MCF 10A (cell line): ENCODE measurements at regions not wholly inside any gene's neighbourhood (a gene's known extent, or its start where the extent isn't known, plus 50 kb on each side); places are given as distances from the start of the nearest gene placed in this dataset.

ENCODE experiments used
- BruUV-seq: library from RNA; stranded (reverse); fragments of 400-500 nt; replicated peaks from 2 replicates; lab custom pipeline; 2021; lab: Mats Ljungman, UMichigan
- CTCF ChIA-PET: fragments of 300-600 bp; sonication (Branson Sonifier 250); formaldehyde crosslinking; extraction: SDS; loops from one replicate; lab custom pipeline; 2021; ENCODE audit warnings: antibody characterized with exemption, inconsistent platforms; lab: Yijun Ruan, JAX
- POLR2A ChIA-PET: fragments of 300-600, 350-650 bp; sonication (Branson Sonifier 250); formaldehyde crosslinking; extraction: SDS; loops from one replicate; lab custom pipeline; 2020; ENCODE audit warnings: antibody characterized with exemption, inconsistent platforms; lab: Yijun Ruan, JAX
- DNase-seq: peaks from one replicate; pipeline ENCODE4 v3.0.0-alpha.2; 2018; ENCODE audit not compliant: unreplicated experiment
- H3K27ac Mint-ChIP-seq: one replicate; pipeline ENCODE4 v1.8.0; 2022; ENCODE audit warnings: mild to moderate bottlenecking, low read depth, mixed read lengths; ENCODE audit not compliant: unreplicated experiment
- H3K27me3 Mint-ChIP-seq: one replicate; pipeline ENCODE4 v1.8.0; 2022; ENCODE audit warnings: mixed read lengths; ENCODE audit not compliant: insufficient read depth, unreplicated experiment
- H3K36me3 Mint-ChIP-seq: one replicate; pipeline ENCODE4 v1.8.0; 2022; ENCODE audit warnings: mild to moderate bottlenecking, moderate library complexity, mixed read lengths; ENCODE audit not compliant: insufficient read depth, unreplicated experiment
- H3K4me1 Mint-ChIP-seq: one replicate; pipeline ENCODE4 v1.8.0; 2022; ENCODE audit warnings: mixed read lengths; ENCODE audit not compliant: insufficient read depth, unreplicated experiment
- H3K4me3 Mint-ChIP-seq: one replicate; pipeline ENCODE4 v1.8.0; 2022; ENCODE audit warnings: mild to moderate bottlenecking, moderate library complexity, mixed read lengths; ENCODE audit not compliant: unreplicated experiment
- H3K9me3 Mint-ChIP-seq: one replicate; pipeline ENCODE4 v1.8.0; 2022; ENCODE audit warnings: mixed read lengths; ENCODE audit not compliant: unreplicated experiment
- intact Hi-C: fragments of 100-400 bp; cut with micrococcal nuclease; formaldehyde crosslinking; loops from 2 replicates; pipeline ENCODE4 v1.14.1; 2022
- TF ChIP-seq, protein P1 (sequence below): fragments of 200-600 bp; IDR thresholded peaks from one replicate; pipeline ENCODE4 v1.8.0; 2022; ENCODE audit warnings: antibody characterized with exemption, mild to moderate bottlenecking; ENCODE audit not compliant: unreplicated experiment

DNA sequence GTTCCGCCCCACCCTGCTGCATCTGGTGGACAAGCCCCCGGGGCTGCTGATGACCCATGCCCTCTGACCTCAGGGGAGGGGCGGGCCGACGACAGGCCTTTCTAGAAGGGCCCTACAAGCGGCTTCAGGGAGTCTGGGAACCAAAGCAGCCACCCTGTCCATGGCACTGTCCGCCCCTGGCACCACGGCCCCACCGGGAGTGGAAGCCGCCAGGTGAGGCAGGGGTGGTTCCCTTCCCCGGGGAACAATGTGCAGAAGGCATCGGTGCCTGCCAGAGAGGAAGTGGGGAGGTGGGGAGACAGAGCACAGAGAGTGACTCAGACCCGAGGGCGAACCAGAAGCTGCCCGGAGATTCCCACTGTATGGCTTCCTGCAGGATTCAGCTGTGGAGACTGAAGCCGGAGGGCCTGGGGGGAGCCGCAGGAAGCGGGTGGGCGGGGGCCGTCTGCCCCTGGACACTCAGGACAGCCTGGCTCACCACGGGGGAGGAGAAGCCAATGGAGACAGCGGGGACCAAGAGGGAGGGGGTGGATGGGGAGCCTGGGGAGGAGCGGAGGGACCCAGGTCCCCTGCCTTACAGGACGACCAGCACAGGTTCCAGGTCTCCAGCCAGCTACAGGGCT, 134.0 kb downstream of the TPRA1 start:
- Mint-ChIP-seq H3K27me3 (no peaks in the 10 kb centered on the region), H3K4me3 (peak overlapping the region; percentile 62), H3K9me3 (no peaks in the 10 kb centered on the region), H3K27ac (peak overlapping the region; percentile 47), H3K4me1 (peaks cover 28% of the 10 kb centered on the region), H3K36me3 (no peaks in the 10 kb centered on the region)
- DNase-seq, result peak; percentile 89
- CTCF ChIA-PET, result interaction anchor here (0.6 to 7.0 kb wide), 32 partner anchors 8 to 1035 kb away, joined by 3 to 76 read pairs (median 4); partner anchors contain the start of gene PLXNA1
- POLR2A ChIA-PET, result interaction anchor here (0.6 to 2.7 kb wide), 14 partner anchors 153 to 981 kb away, joined by 3 to 16 read pairs (median 3); partner anchors contain the start of gene ZXDC
- intact Hi-C loops, result loop anchor here (1.0 to 2.0 kb wide), 2 partner anchors 88 to 474 kb away; partner anchors contain the start of gene PLXNA1
- no TSS peak for BruUV-seq
- TF ChIP-seq, protein P1, sequence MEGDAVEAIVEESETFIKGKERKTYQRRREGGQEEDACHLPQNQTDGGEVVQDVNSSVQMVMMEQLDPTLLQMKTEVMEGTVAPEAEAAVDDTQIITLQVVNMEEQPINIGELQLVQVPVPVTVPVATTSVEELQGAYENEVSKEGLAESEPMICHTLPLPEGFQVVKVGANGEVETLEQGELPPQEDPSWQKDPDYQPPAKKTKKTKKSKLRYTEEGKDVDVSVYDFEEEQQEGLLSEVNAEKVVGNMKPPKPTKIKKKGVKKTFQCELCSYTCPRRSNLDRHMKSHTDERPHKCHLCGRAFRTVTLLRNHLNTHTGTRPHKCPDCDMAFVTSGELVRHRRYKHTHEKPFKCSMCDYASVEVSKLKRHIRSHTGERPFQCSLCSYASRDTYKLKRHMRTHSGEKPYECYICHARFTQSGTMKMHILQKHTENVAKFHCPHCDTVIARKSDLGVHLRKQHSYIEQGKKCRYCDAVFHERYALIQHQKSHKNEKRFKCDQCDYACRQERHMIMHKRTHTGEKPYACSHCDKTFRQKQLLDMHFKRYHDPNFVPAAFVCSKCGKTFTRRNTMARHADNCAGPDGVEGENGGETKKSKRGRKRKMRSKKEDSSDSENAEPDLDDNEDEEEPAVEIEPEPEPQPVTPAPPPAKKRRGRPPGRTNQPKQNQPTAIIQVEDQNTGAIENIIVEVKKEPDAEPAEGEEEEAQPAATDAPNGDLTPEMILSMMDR, result no peak

DNA sequence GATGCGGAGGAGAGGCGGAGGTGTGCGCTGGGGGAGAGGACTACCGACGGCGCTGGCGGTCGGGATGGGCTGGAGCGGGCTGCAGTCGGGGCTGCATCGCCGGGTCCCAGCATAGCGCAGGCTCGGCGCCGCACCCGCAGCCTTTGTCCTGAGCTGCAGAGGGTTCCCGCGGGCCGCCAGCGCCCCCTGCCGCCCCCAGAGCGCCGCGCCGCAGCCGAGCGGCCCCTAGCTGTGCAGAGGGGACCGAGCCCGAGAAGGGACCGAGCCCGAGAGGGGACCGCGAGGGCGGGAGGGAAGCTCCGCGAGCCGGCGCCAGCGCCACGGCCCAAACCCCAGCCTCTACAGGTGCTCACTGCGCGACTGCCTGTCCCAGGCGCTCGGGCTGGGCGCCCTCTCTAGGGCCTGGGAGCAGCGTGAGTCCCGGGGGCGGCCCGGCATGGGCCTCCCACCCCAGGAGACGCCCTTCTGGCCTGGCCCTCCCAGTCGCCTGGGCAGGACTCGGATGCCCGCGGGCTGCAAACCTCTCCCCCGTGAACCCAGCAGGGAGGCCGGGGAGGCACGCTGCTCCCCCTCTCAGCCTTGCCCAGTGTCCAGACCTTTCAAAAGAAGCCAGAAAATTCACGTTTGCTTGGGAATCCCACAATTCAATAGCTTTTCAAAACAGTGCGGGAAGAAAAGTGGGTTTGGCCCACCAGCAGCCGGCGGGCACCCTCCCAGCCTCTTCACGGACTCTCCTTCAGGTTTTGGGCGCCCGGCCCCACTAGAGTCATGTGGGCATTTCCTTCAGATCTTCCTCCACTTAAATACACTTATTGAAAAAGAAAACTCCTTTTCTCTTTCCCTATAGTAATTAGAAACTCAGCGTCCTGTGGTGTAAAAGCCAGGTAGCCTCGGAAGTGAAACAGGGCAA, 134.7 kb downstream of the TPRA1 start:
- TF ChIP-seq, protein P1, result peak; percentile 98
- peak; percentile 76 for DNase-seq
- no TSS peak for BruUV-seq
- Mint-ChIP-seq H3K4me3 (peak overlapping the region; percentile 62), H3K9me3 (no peaks in the 10 kb centered on the region), H3K27me3 (no peaks in the 10 kb centered on the region), H3K36me3 (no peaks in the 10 kb centered on the region), H3K4me1 (peaks cover 28% of the 10 kb centered on the region), H3K27ac (no peak overlapping the region)
- CTCF ChIA-PET, result interaction anchor here (0.5 to 7.0 kb wide), 37 partner anchors 9 to 1034 kb away, joined by 3 to 76 read pairs (median 3); no protein-coding TSS in a partner anchor
- POLR2A ChIA-PET, result interaction anchor here (0.6 to 2.7 kb wide), 6 partner anchors 382 to 980 kb away, joined by 3 to 16 read pairs (median 3); partner anchors contain the start of gene ZXDC
- intact Hi-C loops, result loop anchor here (1.0 to 2.0 kb wide), 5 partner anchors 453 to 933 kb away; partner anchors contain the start of gene PLXNA1

DNA sequence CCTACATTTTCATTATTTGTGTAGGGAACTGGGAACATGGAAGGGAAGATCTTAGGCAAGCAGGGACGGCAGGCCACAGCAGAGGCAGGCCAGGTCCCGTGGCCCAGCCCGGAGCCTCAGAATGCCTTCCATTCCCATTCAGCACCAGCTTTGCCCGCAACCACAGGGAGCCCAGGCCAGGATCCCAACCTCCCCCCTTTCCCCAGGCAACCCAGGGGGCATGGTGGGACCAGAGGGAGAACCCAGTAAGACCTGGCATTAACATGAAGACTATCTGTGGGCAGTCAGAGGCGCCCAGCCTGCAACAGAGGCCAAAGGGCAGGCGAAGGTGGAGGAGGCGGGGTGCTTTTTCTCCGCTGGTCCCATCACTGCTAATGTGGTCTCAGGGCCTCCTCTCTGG, 135.6 kb downstream of the TPRA1 start:
- TF ChIP-seq, protein P1, result no peak
- no TSS peak for BruUV-seq
- DNase-seq, result no peak
- CTCF ChIA-PET, result interaction anchor here (0.6 to 7.0 kb wide), 15 partner anchors 10 to 1012 kb away, joined by 3 to 76 read pairs (median 3); no protein-coding TSS in a partner anchor
- intact Hi-C loops, result loop anchor here (1.0 to 2.0 kb wide), 4 partner anchors 452 to 932 kb away; no protein-coding TSS in a partner anchor
- Mint-ChIP-seq H3K27ac (no peak overlapping the region), H3K9me3 (no peaks in the 10 kb centered on the region), H3K4me1 (peaks cover 28% of the 10 kb centered on the region), H3K4me3 (peak overlapping the region; percentile 62), H3K27me3 (no peaks in the 10 kb centered on the region), H3K36me3 (no peaks in the 10 kb centered on the region)
- POLR2A ChIA-PET, result interaction anchor here (1.1 to 2.7 kb wide), 3 partner anchors 381 to 702 kb away, joined by 3 to 16 read pairs (median 4); no protein-coding TSS in a partner anchor
